ENCODE measurements at regions not wholly inside any gene's neighbourhood (a gene's known extent, or its start where the extent isn't known, plus 50 kb on each side); places are given as distances from the start of the nearest gene placed in this dataset.
A peak's percentile ranks its signal among the peaks of the same experiment; 100 is the strongest.

DNA sequence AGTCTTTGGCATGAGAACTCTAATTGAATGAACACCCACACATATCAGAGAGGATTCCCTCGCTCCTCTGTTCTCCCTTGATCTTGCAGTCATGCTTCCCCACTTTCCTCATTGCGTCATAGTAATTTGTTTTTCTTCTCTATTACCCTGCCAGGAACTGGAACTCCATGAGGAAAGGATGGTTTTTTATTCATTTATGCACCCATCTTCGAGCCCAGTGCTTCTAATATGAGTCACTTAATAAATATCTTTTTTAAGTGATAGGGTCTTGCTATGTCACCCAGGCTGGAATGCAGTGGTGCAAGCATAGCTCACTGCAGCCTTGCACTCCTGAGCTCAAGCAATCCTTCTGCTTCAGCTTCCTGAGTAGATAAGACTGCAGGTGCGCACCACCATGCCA is 83.5 kb downstream of the OTUD1 start:
- no peaks in the 10 kb centered on the region for H3K27me3 ChIP-seq
- no peaks in the 10 kb centered on the region for H3K36me3 ChIP-seq
- no peak overlapping the region for H3K27ac ChIP-seq
- H3K4me3 ChIP-seq, result no peak overlapping the region
- no peaks in the 10 kb centered on the region for H4K20me1 ChIP-seq
- no peaks in the 10 kb centered on the region for H3K4me1 ChIP-seq
- H3K4me2 ChIP-seq, result no peak overlapping the region
- H3K9me3 ChIP-seq, result no peaks in the 10 kb centered on the region
- no peak overlapping the region for H3K9ac ChIP-seq
- TF ChIP-seq Cebpa-rat (IDR thresholded peaks at IDR 0.05), result no peak

DNA sequence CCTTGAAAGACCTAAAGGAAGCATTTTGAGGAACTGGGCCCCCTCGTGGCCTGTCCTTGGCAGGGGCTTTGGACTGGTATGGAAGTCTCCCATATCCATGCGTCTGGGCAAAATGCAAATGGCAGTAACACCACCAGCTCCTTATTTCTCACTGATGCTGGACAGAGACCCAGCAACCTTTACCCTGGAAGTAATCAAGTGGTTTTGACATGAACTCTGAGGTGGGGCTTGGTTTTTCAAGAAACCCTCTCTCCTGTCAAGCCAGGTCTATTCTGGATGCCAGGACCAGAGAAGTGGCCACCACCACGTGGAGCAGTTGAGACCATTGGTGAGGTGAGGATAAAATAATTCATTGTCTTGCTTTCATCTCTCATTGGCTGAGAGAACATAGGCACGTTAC is 84.4 kb downstream of the OTUD1 start:
- no peak overlapping the region for H3K9ac ChIP-seq
- no peak overlapping the region for H3K27ac ChIP-seq
- no peaks in the 10 kb centered on the region for H3K4me1 ChIP-seq
- no peaks in the 10 kb centered on the region for H3K9me3 ChIP-seq
- H3K4me3 ChIP-seq, result no peak overlapping the region
- no peaks in the 10 kb centered on the region for H3K27me3 ChIP-seq
- no peaks in the 10 kb centered on the region for H3K36me3 ChIP-seq
- no peak for TF ChIP-seq Cebpa-rat (IDR thresholded peaks at IDR 0.05)
- H4K20me1 ChIP-seq, result no peaks in the 10 kb centered on the region
- no peak overlapping the region for H3K4me2 ChIP-seq

DNA sequence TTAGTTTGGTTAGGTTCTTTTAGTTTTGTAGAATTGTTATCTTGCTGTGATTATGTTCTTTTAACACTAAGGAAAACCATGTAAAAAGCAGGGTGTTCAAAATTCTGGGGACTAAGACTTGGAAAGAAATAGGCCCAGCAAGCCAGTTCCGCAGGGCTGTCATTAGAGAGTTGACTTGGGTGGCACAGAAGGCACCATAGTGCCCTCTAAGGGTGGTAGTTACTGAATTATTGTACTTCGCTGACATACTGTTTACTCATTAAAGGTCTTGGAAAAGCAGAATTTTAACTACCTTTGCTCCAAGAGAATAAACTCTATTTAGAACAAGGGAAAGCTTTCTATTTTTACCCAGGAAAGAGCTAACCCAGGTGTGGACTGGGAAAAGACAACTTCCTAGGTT is 86.5 kb downstream of the OTUD1 start:
- Histone ChIP-seq H4K20me1 (no peaks in the 10 kb centered on the region), H3K9ac (no peak overlapping the region), H3K4me1 (no peaks in the 10 kb centered on the region), H3K9me3 (no peaks in the 10 kb centered on the region), H3K4me3 (no peak overlapping the region), H3K4me2 (no peak overlapping the region), H3K27ac (no peak overlapping the region), H3K36me3 (no peaks in the 10 kb centered on the region), H3K27me3 (no peaks in the 10 kb centered on the region)
- no peak for TF ChIP-seq Cebpa-rat (IDR thresholded peaks at IDR 0.05)

DNA sequence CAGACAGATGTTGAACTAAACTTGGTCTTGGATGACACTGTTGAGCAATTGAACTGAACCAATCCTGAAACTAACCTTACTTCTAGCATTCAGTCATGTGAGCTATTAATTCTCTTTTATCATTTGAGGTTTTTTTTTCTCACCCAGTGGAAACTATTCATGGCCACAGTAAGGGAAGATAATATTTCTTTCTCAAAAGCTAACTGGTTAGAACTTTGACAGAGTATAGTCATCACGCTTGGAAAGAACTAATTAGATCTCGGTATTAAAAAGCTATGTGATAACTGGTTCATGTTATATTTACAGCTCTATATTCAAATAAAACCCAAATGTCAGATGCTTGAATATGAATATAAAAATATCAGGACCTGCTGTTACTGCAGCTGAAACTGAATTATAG is 89.5 kb downstream of the OTUD1 start:
- Histone ChIP-seq H3K9ac (no peak overlapping the region), H3K4me3 (no peak overlapping the region), H4K20me1 (no peaks in the 10 kb centered on the region), H3K27ac (no peak overlapping the region), H3K27me3 (no peaks in the 10 kb centered on the region), H3K36me3 (no peaks in the 10 kb centered on the region), H3K4me1 (no peaks in the 10 kb centered on the region), H3K4me2 (no peak overlapping the region), H3K9me3 (no peaks in the 10 kb centered on the region)
- TF ChIP-seq Cebpa-rat (IDR thresholded peaks at IDR 0.05), result no peak

DNA sequence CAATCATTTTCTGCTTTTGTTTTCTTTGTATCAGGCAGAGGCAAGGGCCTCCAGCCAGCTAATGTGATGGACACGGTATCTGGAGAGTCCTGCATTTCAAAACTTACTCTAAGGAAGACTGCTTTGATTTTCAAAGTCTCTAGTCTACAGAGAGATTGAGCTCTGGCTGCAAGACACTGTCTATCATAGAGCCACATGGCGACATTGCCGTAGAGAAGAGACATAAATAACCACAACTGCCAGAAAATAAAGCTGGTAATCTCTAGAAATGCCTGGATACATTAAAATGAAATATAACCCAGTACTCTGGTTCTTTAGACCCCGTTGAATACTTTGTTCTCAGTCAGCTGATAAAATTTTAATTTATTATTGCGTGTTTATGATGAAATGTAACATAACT is 90.8 kb downstream of the OTUD1 start:
- Histone ChIP-seq H3K4me3 (no peak overlapping the region), H3K9ac (no peak overlapping the region), H3K27ac (no peak overlapping the region)

DNA sequence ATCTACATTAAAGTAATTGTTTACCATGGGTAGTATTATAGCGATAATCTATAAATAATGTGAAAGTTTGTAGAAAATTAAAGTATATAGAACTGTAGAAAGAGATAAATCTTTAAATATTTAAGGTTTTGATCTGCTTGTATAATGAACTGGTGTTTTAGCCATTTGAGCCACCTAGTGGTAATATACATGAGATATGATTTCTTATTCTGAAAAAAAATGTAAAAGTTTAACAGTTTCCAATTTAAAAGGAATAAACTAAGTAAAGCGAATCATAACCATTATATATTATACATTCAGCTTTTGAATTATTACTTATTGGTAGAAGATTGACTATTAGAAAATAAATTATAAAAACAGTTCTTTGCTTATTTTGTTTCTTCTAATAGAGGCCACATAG is 91.2 kb downstream of the OTUD1 start:
- Histone ChIP-seq H3K27me3 (no peaks in the 10 kb centered on the region), H3K9ac (no peak overlapping the region), H3K4me1 (peaks cover 11% of the 10 kb centered on the region), H4K20me1 (no peaks in the 10 kb centered on the region), H3K4me3 (no peak overlapping the region), H3K36me3 (no peaks in the 10 kb centered on the region), H3K9me3 (no peaks in the 10 kb centered on the region), H3K4me2 (no peak overlapping the region), H3K27ac (no peak overlapping the region)
- no peak for TF ChIP-seq Cebpa-rat (IDR thresholded peaks at IDR 0.05)

More for the DNA sequence above, 90.8 kb downstream of the OTUD1 start:
- no peaks in the 10 kb centered on the region for H4K20me1 ChIP-seq
- H3K4me2 ChIP-seq, result no peak overlapping the region
- H3K9me3 ChIP-seq, result no peaks in the 10 kb centered on the region
- peaks cover 6% of the 10 kb centered on the region for H3K4me1 ChIP-seq
- no peaks in the 10 kb centered on the region for H3K27me3 ChIP-seq
- no peaks in the 10 kb centered on the region for H3K36me3 ChIP-seq
- TF ChIP-seq Cebpa-rat (IDR thresholded peaks at IDR 0.05), result no peak

DNA sequence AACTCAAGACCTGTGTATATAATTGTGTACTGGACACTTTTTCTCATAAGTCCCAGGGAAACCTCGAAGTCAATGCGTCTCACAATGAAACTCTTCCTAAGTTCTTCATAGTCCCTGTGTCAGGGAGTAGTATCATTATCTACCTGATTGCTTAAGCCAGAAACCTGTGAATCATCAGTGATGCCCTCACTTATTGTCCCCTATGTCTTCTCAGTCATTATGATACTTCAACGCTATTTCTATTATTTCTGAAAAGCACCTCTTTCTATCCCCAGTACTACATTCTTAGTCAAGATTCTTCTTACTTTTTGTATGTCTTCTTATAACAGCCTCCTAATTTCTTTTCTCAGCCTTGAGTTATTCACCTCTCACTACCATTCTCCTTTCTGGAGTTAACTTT is 94.3 kb downstream of the OTUD1 start:
- Histone ChIP-seq H4K20me1 (no peaks in the 10 kb centered on the region), H3K36me3 (no peaks in the 10 kb centered on the region), H3K9ac (no peak overlapping the region), H3K4me3 (no peak overlapping the region), H3K4me2 (no peak overlapping the region), H3K27me3 (no peaks in the 10 kb centered on the region), H3K4me1 (peaks cover 11% of the 10 kb centered on the region), H3K9me3 (peaks cover 2% of the 10 kb centered on the region; the same call in 1 of the 2 replicates), H3K27ac (no peak overlapping the region)
- no peak for TF ChIP-seq Cebpa-rat (IDR thresholded peaks at IDR 0.05)

DNA sequence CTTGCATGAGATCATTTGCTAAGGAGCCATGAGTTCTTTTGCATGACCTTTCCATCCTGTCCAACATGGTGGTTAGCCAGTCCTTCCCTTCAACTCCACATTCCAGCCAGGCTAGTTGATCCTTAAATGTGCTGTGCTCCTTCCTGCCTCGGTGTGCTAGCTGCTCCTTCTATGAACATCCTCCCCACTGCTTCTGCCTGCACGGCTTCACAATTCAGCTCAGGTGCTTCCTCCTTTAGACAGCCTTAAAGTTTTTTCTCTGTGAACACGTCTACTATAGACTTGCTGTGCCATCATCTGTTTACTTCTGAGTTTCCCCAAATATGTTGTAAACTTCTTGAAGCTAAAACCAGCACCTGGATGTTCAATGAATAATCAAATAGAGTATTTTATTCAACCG is 95.5 kb downstream of the OTUD1 start:
- Histone ChIP-seq H3K4me2 (peak overlapping the region; percentile 3; the same call in 1 of the 2 replicates), H3K27me3 (no peaks in the 10 kb centered on the region), H3K36me3 (no peaks in the 10 kb centered on the region), H3K9ac (no peak overlapping the region), H4K20me1 (no peaks in the 10 kb centered on the region), H3K27ac (no peak overlapping the region; the same call in 1 of the 2 replicates), H3K4me3 (no peak overlapping the region), H3K4me1 (peaks cover 15% of the 10 kb centered on the region), H3K9me3 (peaks cover 13% of the 10 kb centered on the region)
- no peak for TF ChIP-seq Cebpa-rat (IDR thresholded peaks at IDR 0.05)

DNA sequence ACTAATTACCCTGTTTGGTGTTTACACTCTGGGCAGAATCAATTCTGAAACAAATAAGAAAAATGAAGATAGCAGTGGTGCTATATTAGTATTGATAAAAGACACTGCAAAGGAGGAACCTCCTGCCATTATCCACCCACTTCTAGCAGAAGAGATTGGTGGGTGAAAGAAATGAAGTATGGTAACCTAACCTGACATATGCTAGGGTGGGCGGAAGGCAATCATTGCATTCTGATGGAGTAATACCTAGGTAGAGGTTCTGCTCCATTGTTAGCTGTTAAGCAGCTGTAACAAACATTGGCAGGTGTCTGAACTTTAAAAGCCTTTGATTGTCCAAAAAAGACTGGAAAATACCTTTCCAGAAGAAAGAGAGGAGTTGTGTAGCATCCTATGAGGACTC is 95.9 kb downstream of the OTUD1 start:
- H3K4me2 ChIP-seq, result peak overlapping the region; percentile 3; the same call in 1 of the 2 replicates
- TF ChIP-seq Cebpa-rat (IDR thresholded peaks at IDR 0.05), result no peak
- H3K4me3 ChIP-seq, result no peak overlapping the region
- peaks cover 15% of the 10 kb centered on the region for H3K9me3 ChIP-seq
- H3K9ac ChIP-seq, result no peak overlapping the region
- no peaks in the 10 kb centered on the region for H3K36me3 ChIP-seq
- H3K27me3 ChIP-seq, result no peaks in the 10 kb centered on the region
- no peaks in the 10 kb centered on the region for H4K20me1 ChIP-seq
- peaks cover 19% of the 10 kb centered on the region for H3K4me1 ChIP-seq
- H3K27ac ChIP-seq, result no peak overlapping the region

DNA sequence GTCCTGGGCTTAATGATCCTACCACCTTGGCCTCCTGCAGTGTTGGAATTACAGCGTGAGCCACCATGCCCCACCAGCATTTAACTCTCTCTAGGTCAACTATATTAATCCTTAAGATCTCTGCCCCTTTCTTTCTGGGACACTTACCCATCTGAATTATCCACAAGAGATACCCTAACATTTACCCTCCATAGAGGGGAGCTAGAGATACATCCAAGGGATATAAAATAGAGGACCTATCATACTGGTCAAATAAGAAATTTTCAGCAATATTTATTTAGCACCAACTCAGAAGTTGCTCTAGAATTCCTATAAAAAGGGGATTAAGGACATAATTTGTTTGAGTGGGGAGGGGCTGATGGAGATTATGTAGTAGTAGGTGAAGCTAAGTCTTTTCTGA is 96.5 kb downstream of the OTUD1 start:
- H4K20me1 ChIP-seq, result no peaks in the 10 kb centered on the region
- no peak overlapping the region for H3K27ac ChIP-seq
- no peaks in the 10 kb centered on the region for H3K36me3 ChIP-seq
- H3K4me1 ChIP-seq, result peaks cover 25% of the 10 kb centered on the region
- H3K4me3 ChIP-seq, result no peak overlapping the region
- no peak overlapping the region for H3K4me2 ChIP-seq
- H3K9me3 ChIP-seq, result peaks cover 15% of the 10 kb centered on the region
- H3K27me3 ChIP-seq, result no peaks in the 10 kb centered on the region
- no peak overlapping the region for H3K9ac ChIP-seq
- no peak for TF ChIP-seq Cebpa-rat (IDR thresholded peaks at IDR 0.05)

DNA sequence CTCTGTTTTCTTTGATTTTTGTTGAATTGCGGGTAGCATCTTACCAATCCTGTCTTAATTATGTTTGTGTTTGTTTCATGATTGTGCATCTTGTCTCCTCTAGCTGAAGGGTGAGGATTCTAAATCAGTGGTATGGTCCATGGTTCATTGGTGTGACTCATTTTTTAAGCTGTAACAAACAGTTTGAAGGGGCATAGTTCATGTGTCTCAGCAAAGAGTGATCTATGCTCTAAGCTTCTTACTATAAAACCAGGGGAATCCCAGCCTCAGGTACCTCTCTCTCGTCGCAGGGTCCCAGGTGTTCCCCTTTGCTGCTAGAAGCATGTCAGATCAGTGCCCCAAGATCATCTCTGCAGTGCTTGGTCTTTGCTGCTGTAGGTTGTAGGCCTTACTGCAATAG is 100.1 kb downstream of the OTUD1 start:
- no peak for TF ChIP-seq Cebpa-rat (IDR thresholded peaks at IDR 0.05)
- Histone ChIP-seq H3K36me3 (no peaks in the 10 kb centered on the region; the same call in 1 of the 2 replicates), H3K27me3 (no peaks in the 10 kb centered on the region), H3K4me2 (peak overlapping the region; percentile 46; the same call in 1 of the 2 replicates), H3K27ac (peak overlapping the region; percentile 85), H3K9ac (no peak overlapping the region), H3K9me3 (peaks cover 41% of the 10 kb centered on the region), H3K4me1 (peaks cover 44% of the 10 kb centered on the region), H3K4me3 (no peak overlapping the region), H4K20me1 (no peaks in the 10 kb centered on the region)
